Nephron (organoid): ENCODE measurements at regions not wholly inside any gene's neighbourhood (a gene's known extent, or its start where the extent isn't known, plus 50 kb on each side); places are given as distances from the start of the nearest gene placed in this dataset.

ENCODE experiments used
- H3K27ac Mint-ChIP-seq, 3 experiments: 2 replicates each; pipeline ENCODE4 v1.8.0; 2020; ENCODE audit warnings: mixed read lengths in 3 of 3, mild to moderate bottlenecking in 2 of 3, moderate library complexity in 1 of 3
- H3K27me3 Mint-ChIP-seq: 2 replicates; pipeline ENCODE4 v1.8.0; 2021; ENCODE audit warnings: low read depth, mild to moderate bottlenecking, moderate library complexity, mixed read lengths
- H3K36me3 Mint-ChIP-seq: 2 replicates; pipeline ENCODE4 v1.8.0; 2020; ENCODE audit warnings: low read depth, mixed read lengths
- H3K4me1 Mint-ChIP-seq: 2 replicates; pipeline ENCODE4 v1.8.0; 2020; ENCODE audit warnings: mixed read lengths
- H3K4me3 Mint-ChIP-seq, 3 experiments: 2 replicates each; pipeline ENCODE4 v1.8.0; 2020; ENCODE audit warnings: mild to moderate bottlenecking in 3 of 3, mixed read lengths in 3 of 3, moderate library complexity in 2 of 3
- H3K9me3 Mint-ChIP-seq: 2 replicates; pipeline ENCODE4 v1.8.0; 2020; ENCODE audit warnings: mixed read lengths
- CTCF ChIP-seq, 3 experiments: fragments of 200-600 bp; sonication (generic); IDR thresholded peaks; one replicate each; pipeline ENCODE4 v1.5.0; 2021; ENCODE audit warnings: antibody characterized with exemption in 3 of 3; ENCODE audit not compliant: unreplicated experiment in 3 of 3

- Mint-ChIP-seq H3K36me3 (no peaks in the 10 kb centered on the region), H3K27ac (peak overlapping the region in 2 of 3 experiments; percentile 32 to 47), H3K4me3 (no peak overlapping the region), H3K4me1 (peaks cover 37% of the 10 kb centered on the region), H3K9me3 (no peaks in the 10 kb centered on the region), H3K27me3 (peaks cover 97% of the 10 kb centered on the region)
- TF ChIP-seq CTCF (IDR thresholded peaks at IDR 0.05; ENCODE audit: unreplicated experiment in 3 of 3), result no peak
Observed at GRCh38 chr16:86298758-86299134, 211.6 kb upstream of the FOXF1 start.

GRCh38 chr16:86299882-86300610 is 210.3 kb upstream of the FOXF1 start:
- peaks cover 38% of the 10 kb centered on the region for H3K4me1 Mint-ChIP-seq
- no peak overlapping the region for H3K4me3 Mint-ChIP-seq
- no peaks in the 10 kb centered on the region for H3K36me3 Mint-ChIP-seq
- no peak for TF ChIP-seq CTCF (IDR thresholded peaks at IDR 0.05; ENCODE audit: unreplicated experiment in 3 of 3)
- H3K27me3 Mint-ChIP-seq, result peaks cover 95% of the 10 kb centered on the region
- no peak overlapping the region for H3K27ac Mint-ChIP-seq
- no peaks in the 10 kb centered on the region for H3K9me3 Mint-ChIP-seq

GRCh38 chr16:86300746-86301481 is 209.4 kb upstream of the FOXF1 start:
- Mint-ChIP-seq H3K9me3 (no peaks in the 10 kb centered on the region), H3K4me1 (peaks cover 36% of the 10 kb centered on the region), H3K27me3 (peaks cover 92% of the 10 kb centered on the region), H3K27ac (peak overlapping the region in 1 of 3 experiments; percentile 32), H3K4me3 (peak overlapping the region in 2 of 3 experiments; percentile 11 to 53), H3K36me3 (no peaks in the 10 kb centered on the region)
- TF ChIP-seq CTCF (IDR thresholded peaks at IDR 0.05; ENCODE audit: unreplicated experiment in 3 of 3), result no peak

- Mint-ChIP-seq H3K36me3 (no peaks in the 10 kb centered on the region), H3K27ac (no peak overlapping the region)
- no peak for TF ChIP-seq CTCF (IDR thresholded peaks at IDR 0.05; ENCODE audit: unreplicated experiment in 3 of 3)
Observed at GRCh38 chr16:86302421-86303109, 207.8 kb upstream of the FOXF1 start.

GRCh38 chr16:86303787-86304678 is 206.3 kb upstream of the FOXF1 start:
- Mint-ChIP-seq H3K36me3 (no peaks in the 10 kb centered on the region), H3K4me1 (peaks cover 16% of the 10 kb centered on the region)

More at GRCh38 chr16:86302421-86303109, 207.8 kb upstream of the FOXF1 start:
- peaks cover 92% of the 10 kb centered on the region for H3K27me3 Mint-ChIP-seq
- H3K4me1 Mint-ChIP-seq, result peaks cover 28% of the 10 kb centered on the region
- no peaks in the 10 kb centered on the region for H3K9me3 Mint-ChIP-seq
- H3K4me3 Mint-ChIP-seq, result no peak overlapping the region

More at GRCh38 chr16:86303787-86304678, 206.3 kb upstream of the FOXF1 start:
- Mint-ChIP-seq H3K4me3 (peak overlapping the region in 1 of 3 experiments; percentile 28), H3K9me3 (no peaks in the 10 kb centered on the region), H3K27ac (no peak overlapping the region), H3K27me3 (peaks cover 92% of the 10 kb centered on the region)
- no peak for TF ChIP-seq CTCF (IDR thresholded peaks at IDR 0.05; ENCODE audit: unreplicated experiment in 3 of 3)
